ENCODE measurements at regions not wholly inside any gene's neighbourhood (a gene's known extent, or its start where the extent isn't known, plus 50 kb on each side); places are given as distances from the start of the nearest gene placed in this dataset.
A peak's percentile ranks its signal among the peaks of the same experiment; 100 is the strongest.
"Not testable (repeated sequence)": the region's sequence is repeated elsewhere in the genome, so short reads cannot be mapped to it uniquely, and the experiment has no call there.

DNA sequence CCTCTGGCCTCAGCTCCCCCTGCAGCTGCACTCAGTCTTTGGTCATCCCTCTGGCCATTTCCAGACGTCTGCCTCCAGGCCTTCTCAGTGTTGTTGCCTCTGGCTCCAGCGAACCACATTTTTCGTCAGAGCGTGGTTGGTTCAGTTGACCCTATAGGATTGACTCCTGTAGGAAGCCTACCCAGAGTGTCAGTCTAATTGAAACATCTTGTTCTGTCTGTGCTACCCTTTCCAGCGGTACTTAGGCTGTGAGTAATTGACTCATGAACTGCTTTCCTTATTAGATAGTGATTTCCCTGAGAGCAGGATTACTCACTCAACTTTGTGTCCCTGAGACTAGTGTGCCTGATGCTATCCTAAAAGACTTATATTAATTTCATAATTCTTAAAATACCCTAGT lies 373.2 kb downstream of the ATP23 start:
- DNase-seq: no peak

- no peak for DNase-seq
Observed at GRCh38 chr12:58316926-58317325, 375.6 kb downstream of the ATP23 start.

- DNase-seq: peak; percentile 23
Observed at GRCh38 chr12:58321414-58321813, 380.0 kb downstream of the ATP23 start.

DNA sequence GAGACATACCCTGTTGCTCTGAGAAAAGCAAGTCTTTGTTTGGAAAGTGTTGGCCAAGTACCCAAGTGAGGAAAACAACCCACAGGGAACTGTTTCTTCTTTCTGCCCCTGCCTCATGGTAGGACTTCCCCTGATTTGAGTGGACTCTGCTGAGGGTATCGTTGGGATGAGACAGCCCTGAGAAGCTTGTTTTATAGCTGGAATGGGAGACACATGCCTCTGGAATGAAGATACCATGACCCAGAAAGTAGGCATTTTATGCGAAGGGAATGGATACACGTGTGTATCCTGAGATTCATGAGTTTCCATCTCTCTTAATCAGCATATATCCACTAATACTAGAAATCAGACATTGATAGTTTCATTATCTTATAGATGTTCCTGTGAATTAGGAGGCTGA lies 382.3 kb downstream of the ATP23 start:
- no peak for DNase-seq

DNA sequence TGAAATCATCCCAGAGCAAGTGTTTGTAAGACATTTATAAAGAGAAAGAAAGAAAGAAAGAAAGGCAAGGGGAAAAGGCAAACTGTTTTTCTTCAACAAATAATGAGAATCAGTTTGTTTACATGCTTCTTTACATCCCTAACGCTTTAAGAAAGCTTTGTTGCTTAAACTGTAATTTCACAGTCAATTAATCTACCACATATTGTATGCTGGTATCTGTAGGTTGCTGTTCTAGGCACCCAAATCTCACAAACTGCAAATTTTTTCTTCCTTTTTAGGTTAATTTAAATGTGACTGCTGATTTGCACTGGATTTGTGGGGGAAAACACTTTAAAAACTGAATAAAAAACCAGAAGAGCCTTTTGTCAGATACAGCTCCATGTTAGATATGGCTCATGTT lies 384.2 kb downstream of the ATP23 start:
- no peak for DNase-seq

- DNase-seq: no peak
Observed at GRCh38 chr12:58326534-58326933, 385.2 kb downstream of the ATP23 start.

DNA sequence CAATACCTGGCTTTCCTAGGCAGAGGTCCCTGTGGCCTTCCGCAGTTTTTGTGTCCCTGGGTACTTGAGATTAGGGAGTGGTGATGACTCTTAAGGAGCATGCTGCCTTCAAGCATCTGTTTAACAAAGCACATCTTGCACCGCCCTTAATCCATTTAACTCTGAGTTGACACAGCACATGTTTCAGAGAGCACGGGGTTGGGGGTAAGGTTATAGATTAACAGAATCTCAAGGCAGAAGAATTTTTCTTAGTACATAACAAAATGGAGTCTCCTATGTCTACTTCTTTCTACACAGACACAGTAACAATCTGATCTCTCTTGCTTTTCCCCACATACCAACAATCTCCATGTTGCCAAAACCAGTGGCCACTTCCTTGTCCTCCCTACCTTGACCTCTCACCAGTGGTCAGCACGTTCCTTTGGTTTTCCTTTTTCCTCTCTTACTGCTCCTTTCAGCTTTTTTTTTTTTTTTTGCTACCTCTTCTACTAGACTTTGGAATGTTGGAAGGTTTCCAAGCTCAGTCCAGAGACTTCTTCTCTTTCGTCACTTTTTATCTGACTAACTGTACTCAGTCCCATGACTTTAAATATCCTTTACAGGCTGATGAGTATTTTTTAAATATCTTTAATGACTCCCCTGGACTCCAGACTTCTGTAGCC lies 395.3 kb downstream of the ATP23 start:
- DNase-seq: not testable (repeated sequence)

- DNase-seq: peak; percentile 37
Observed at GRCh38 chr12:58337539-58337938, 396.2 kb downstream of the ATP23 start.

DNA sequence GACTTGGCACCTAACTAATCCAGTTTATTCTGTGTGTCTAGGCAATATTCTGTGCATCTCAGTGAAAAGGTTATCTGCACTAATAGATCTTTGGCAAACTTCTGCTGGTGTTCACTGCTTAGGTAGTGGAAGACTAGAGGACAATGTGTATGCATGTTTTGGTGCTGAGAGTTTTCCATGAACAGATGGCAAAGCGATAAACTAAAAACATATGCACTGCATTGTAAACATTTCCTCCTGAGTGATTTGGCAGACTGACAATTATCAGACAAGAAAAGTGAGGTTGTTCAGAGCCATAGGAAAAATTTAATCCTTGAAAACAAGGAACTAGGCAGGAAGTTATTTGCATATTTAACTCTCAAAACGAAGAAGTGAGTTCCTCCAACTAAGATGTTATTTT lies 400.4 kb downstream of the ATP23 start:
- DNase-seq: no peak

- no peak for DNase-seq
Observed at GRCh38 chr12:58342736-58343135, 401.4 kb downstream of the ATP23 start.

- peak; percentile 23 for DNase-seq
Observed at GRCh38 chr12:58346032-58346632, 404.8 kb downstream of the ATP23 start.

GRCh38 chr12:58347188-58347587 lies 405.8 kb downstream of the ATP23 start:
- DNase-seq: no peak

- no peak for DNase-seq
Observed at GRCh38 chr12:58347691-58348090, 406.3 kb downstream of the ATP23 start.

DNA sequence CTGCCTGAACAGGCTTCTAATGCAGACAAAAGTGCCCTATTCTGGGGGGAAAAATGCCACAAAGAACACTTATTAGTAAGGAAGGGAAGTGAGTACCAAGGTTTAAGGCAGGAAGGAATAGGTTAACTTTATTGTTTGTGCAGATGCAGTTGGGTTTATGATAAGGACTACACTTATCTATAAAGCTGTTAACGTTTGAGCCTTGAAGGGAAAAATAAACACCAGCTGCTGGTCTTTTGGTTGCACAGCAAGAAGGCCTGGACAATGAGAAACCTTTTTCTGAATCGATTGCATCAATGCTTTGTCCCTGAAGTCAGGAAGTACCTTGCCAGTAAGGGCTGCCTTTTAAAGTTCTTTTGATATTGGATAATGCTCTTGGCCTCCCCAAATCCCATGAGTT lies 407.8 kb downstream of the ATP23 start:
- no peak for DNase-seq

GRCh38 chr12:58356794-58357193 lies 415.4 kb downstream of the ATP23 start:
- DNase-seq: no peak

GRCh38 chr12:58357511-58357910 lies 416.1 kb downstream of the ATP23 start:
- no peak for DNase-seq

- no peak for DNase-seq
Observed at GRCh38 chr12:58358369-58358768, 417.0 kb downstream of the ATP23 start.

DNA sequence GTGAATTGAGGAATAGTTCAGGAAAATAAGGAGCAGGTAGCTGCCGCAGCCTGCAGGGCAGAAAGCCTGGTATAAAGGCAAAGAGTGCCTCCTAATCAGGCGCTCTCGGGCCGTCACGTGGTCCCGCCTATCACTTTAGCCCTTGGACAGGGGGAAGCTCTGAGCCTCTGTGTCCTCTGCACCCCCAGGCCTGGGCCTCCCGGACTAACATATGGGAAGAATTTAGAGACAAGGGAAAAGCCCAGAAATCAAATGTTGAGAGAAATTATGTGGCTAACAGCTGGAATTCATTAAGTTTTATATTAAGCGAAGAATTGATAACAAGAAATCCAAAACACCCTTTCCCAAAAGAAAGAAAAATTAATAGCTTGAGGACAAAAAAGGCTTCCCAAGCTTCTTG lies 417.7 kb downstream of the ATP23 start:
- DNase-seq: no peak

DNA sequence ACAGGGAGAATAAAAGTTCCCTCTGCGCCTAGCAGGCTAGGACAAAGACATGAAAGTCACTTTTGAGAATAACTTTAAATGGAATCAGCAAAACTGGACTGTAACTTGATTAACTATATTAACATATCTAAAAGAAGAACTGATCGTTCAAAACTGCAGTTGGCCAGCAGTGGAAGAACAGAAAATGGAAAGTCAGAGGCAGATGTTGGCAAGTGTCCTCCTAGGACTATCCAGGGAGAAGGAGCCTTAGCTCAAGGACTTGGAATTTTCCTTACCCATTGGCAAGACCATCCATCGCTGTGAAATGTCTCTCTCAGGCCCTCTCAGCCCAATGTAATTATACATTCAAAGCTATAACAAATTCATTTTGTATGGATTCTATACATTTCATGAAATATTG lies 419.7 kb downstream of the ATP23 start:
- DNase-seq: no peak

DNA sequence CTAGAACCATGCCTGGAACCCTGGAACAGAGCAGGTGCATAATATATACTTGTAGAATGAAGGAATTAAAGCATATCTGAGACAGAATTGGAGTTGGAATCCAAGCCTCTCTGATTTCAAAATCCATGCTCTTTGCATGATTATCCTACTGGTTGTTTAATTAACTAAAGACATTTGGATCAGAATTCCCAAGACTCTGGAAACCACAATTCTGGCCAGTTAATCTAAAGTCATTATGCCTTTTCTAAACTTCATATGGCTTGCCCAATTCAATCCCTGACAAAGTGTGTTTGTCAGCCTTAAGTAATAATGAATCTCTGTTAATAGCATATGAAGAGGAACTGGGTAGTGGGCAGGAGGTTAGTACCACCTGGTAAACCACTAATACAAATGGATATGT lies 422.6 kb downstream of the ATP23 start:
- DNase-seq: no peak

DNA sequence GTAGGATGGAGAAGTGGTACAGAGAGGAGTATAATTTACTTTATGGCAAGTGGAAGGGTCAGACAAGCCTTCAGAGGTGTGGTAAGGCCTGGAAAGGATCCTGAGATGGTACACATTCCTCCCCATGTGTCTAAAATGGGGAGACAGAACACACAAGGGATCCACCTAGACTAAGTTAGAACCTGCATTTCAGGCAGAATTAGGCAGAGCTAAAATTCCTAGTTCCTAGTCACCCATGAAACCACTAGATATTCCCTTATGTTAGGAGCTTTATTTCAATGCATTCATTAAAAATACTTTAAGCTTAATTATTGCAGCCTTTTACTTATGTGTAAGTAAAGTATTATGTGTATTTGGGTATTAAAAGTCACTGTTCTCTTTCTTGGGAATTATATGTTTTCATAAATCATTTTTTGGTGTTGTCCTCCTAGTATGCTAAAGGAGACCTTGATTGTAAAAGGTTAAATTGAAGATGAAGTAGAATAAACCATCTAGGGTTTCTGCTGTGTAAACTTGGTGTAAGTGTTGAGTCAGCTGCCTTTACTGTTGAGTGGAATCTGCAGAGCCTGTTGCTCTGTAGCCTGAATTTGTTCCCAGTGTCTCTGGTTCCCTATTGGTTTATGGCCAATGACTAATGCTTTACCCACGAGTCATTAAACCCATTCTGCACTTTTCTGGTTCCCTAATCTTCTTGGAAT lies 423.2 kb downstream of the ATP23 start:
- DNase-seq: no peak

- no peak for DNase-seq
Observed at GRCh38 chr12:58365087-58365390, 423.7 kb downstream of the ATP23 start.

- no peak for DNase-seq
Observed at GRCh38 chr12:58367041-58367440, 425.7 kb downstream of the ATP23 start.

DNA sequence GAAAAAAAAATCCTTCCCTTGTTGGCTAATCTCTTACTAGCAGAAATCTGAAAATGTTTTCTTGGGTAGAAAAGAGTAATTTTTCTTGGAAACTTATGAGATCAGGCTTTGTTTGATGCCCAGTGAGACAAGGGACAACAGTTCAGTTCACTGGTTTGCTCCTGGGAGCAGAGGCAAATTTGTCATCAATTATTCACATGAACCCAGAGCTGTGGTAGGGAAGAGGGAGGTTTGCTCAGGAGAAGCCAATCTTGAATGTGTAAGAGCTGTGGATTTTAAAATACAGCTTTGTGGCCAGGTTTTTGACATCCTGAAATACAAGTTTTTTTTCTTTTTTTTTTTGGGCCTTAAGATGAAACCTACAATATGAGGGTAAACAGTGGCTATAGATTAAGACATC lies 426.6 kb downstream of the ATP23 start:
- DNase-seq: no peak

GRCh38 chr12:58369576-58369975 lies 428.2 kb downstream of the ATP23 start:
- no peak for DNase-seq

Data from inflammatory macrophage treated with lipopolysaccharide for 4 hours (primary cell).